Endodermal cell (in vitro differentiated cells): ENCODE measurements at regions not wholly inside any gene's neighbourhood (a gene's known extent, or its start where the extent isn't known, plus 50 kb on each side); places are given as distances from the start of the nearest gene placed in this dataset.
"Not testable (repeated sequence)": the region's sequence is repeated elsewhere in the genome, so short reads cannot be mapped to it uniquely, and the experiment has no call there.

ENCODE experiments used
- DNase-seq: peaks from one replicate; pipeline ENCODE4 v3.0.0-alpha.2; 2017
- H3K27ac ChIP-seq: 2 replicates; pipeline ENCODE4 v1.5.1; 2013; ENCODE audit warnings: mild to moderate bottlenecking, low read depth, low read length, moderate library complexity
- H3K27me3 ChIP-seq: 2 replicates; pipeline ENCODE4 v1.6.1; 2013; ENCODE audit warnings: mild to moderate bottlenecking, low read length, moderate library complexity; ENCODE audit not compliant: insufficient read depth, control insufficient read depth, poor library complexity, severe bottlenecking
- H3K36me3 ChIP-seq: 2 replicates; pipeline ENCODE4 v1.7.0; 2013; ENCODE audit warnings: mild to moderate bottlenecking, low read length, moderate library complexity; ENCODE audit not compliant: control insufficient read depth, insufficient read depth
- H3K4me1 ChIP-seq: one replicate; pipeline ENCODE4 v1.7.0; 2013; ENCODE audit warnings: low read length; ENCODE audit not compliant: control insufficient read depth, insufficient read depth
- H3K4me3 ChIP-seq: 2 replicates; pipeline ENCODE4 v1.5.1; 2013; ENCODE audit warnings: mild to moderate bottlenecking, low read length, moderate library complexity
- H3K9ac ChIP-seq: 2 replicates; pipeline ENCODE4 v1.6.1; 2013; ENCODE audit warnings: mild to moderate bottlenecking, low read length, moderate library complexity; ENCODE audit not compliant: poor library complexity, severe bottlenecking; ENCODE audit errors: extremely low read depth
- H3K9me3 ChIP-seq: 2 replicates; pipeline ENCODE4 v1.6.1; 2013; ENCODE audit warnings: mild to moderate bottlenecking, low read length, moderate library complexity; ENCODE audit not compliant: control insufficient read depth
- H3K27ac Mint-ChIP-seq: 2 replicates; pipeline ENCODE4 v1.8.0; 2020; ENCODE audit warnings: mixed read lengths
- H3K27me3 Mint-ChIP-seq: 2 replicates; pipeline ENCODE4 v1.8.0; 2021; ENCODE audit warnings: mild to moderate bottlenecking, mixed read lengths; ENCODE audit not compliant: insufficient read depth
- H3K36me3 Mint-ChIP-seq: 2 replicates; pipeline ENCODE4 v1.8.0; 2020; ENCODE audit warnings: low read depth, mixed read lengths
- H3K4me1 Mint-ChIP-seq: 2 replicates; pipeline ENCODE4 v1.8.0; 2020; ENCODE audit warnings: mixed read lengths
- H3K4me3 Mint-ChIP-seq: 2 replicates; pipeline ENCODE4 v1.8.0; 2020; ENCODE audit warnings: mild to moderate bottlenecking, moderate library complexity, mixed read lengths
- H3K9me3 Mint-ChIP-seq: 2 replicates; pipeline ENCODE4 v1.8.0; 2020; ENCODE audit warnings: mild to moderate bottlenecking, mixed read lengths
- CTCF ChIP-seq: fragments of 200-600 bp; sonication (generic); conservative IDR thresholded peaks from 2 replicates; pipeline ENCODE4 v1.5.0; 2021; ENCODE audit warnings: antibody characterized with exemption, mild to moderate bottlenecking
- WGBS, 2 experiments: methylation state at CpG; one replicate each; pipeline versions ENCODE4 v1.1.5 to v1.1.7; 2013; ENCODE audit warnings: missing lambda C conversion rate in 2 of 2, mixed read lengths in 1 of 2; ENCODE audit not compliant: insufficient coverage in 1 of 2, insufficient read length in 1 of 2; 5-methylcytosine and 5-hydroxymethylcytosine counted together

- Histone ChIP-seq H3K27ac (no peak overlapping the region), H3K36me3 (no peaks in the 10 kb centered on the region), H3K9me3 (no peaks in the 10 kb centered on the region), H3K9ac (no peak overlapping the region), H3K27me3 (no peaks in the 10 kb centered on the region), H3K4me1 (no peaks in the 10 kb centered on the region), H3K4me3 (no peak overlapping the region)
- 90% methylated on average over 2 of the region's 2 CpGs; no CpG with 5 or more reads in 1 of the 2 experiments for WGBS, 2 experiments
- Mint-ChIP-seq H3K9me3 (peaks cover 12% of the 10 kb centered on the region), H3K36me3 (no peaks in the 10 kb centered on the region), H3K4me3 (no peak overlapping the region), H3K4me1 (no peaks in the 10 kb centered on the region), H3K27ac (no peak overlapping the region), H3K27me3 (no peaks in the 10 kb centered on the region)
- no peak for TF ChIP-seq CTCF
- DNase-seq = no peak
Observed at GRCh38 chr4:137852326-137852725, 320.0 kb upstream of the PCDH18 start.

- no peaks in the 10 kb centered on the region for H3K36me3 ChIP-seq
- Mint-ChIP-seq H3K27ac (no peak overlapping the region), H3K27me3 (no peaks in the 10 kb centered on the region), H3K4me3 (no peak overlapping the region), H3K9me3 (peaks cover 12% of the 10 kb centered on the region), H3K36me3 (no peaks in the 10 kb centered on the region), H3K4me1 (no peaks in the 10 kb centered on the region)
- H3K9me3 ChIP-seq = no peaks in the 10 kb centered on the region
- H3K9ac ChIP-seq = no peak overlapping the region
- no peak for TF ChIP-seq CTCF
- no peak for DNase-seq
- WGBS, 2 experiments = no CpG with 5 or more reads among the region's 2 CpGs
- H3K27me3 ChIP-seq = no peaks in the 10 kb centered on the region
- no peaks in the 10 kb centered on the region for H3K4me1 ChIP-seq
- H3K27ac ChIP-seq = no peak overlapping the region
- H3K4me3 ChIP-seq = no peak overlapping the region
Observed at GRCh38 chr4:137851435-137851834, 319.1 kb upstream of the PCDH18 start.

- H3K9me3 Mint-ChIP-seq = peaks cover 22% of the 10 kb centered on the region
- H3K9ac ChIP-seq, H3K4me3 ChIP-seq, H3K27ac Mint-ChIP-seq, H3K4me1 ChIP-seq, DNase-seq, H3K27me3 ChIP-seq, H3K27ac ChIP-seq, H3K36me3 ChIP-seq, H3K36me3 Mint-ChIP-seq, H3K4me3 Mint-ChIP-seq, H3K4me1 Mint-ChIP-seq, H3K27me3 Mint-ChIP-seq: not testable (repeated sequence)
- H3K9me3 ChIP-seq = peaks cover 13% of the 10 kb centered on the region
Observed at GRCh38 chr4:137827945-137828344, 295.7 kb upstream of the PCDH18 start.

- Mint-ChIP-seq H3K36me3 (no peaks in the 10 kb centered on the region), H3K4me1 (no peaks in the 10 kb centered on the region), H3K27ac (no peak overlapping the region), H3K27me3 (no peaks in the 10 kb centered on the region), H3K4me3 (no peak overlapping the region), H3K9me3 (peaks cover 8% of the 10 kb centered on the region)
- Histone ChIP-seq H3K9ac (no peak overlapping the region), H3K36me3 (no peaks in the 10 kb centered on the region), H3K4me3 (no peak overlapping the region), H3K27ac (no peak overlapping the region), H3K27me3 (no peaks in the 10 kb centered on the region), H3K4me1 (no peaks in the 10 kb centered on the region), H3K9me3 (peaks cover 11% of the 10 kb centered on the region)
- DNase-seq = no peak
- 100% methylated on average over 1 of the region's 1 CpG; no CpG with 5 or more reads in 1 of the 2 experiments for WGBS, 2 experiments
- TF ChIP-seq CTCF = no peak
Observed at GRCh38 chr4:137825505-137825904, 293.2 kb upstream of the PCDH18 start.
